ENCODE measurements at regions not wholly inside any gene's neighbourhood (a gene's known extent, or its start where the extent isn't known, plus 50 kb on each side); places are given as distances from the start of the nearest gene placed in this dataset.

DNA sequence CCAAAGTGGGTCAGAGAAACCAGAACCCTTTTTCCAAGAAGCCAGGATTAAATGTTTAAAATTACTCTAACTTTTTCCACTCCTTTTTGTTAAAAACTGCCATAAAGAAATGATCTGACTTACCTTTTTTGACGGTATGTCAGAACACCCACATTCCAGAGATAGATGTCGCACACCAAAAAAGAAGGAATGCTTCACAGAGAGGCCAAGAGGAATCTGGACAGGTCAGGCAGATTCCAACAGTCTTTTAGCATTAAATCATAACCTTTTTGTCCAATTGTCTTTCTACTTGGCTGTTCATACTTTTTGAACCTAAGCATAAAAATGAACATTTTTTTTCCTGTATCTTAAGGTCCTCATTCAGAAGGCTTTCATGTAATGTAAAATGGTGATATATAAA, 846.9 kb downstream of the NSUN3 start:
- H3K36me3 ChIP-seq (ENCODE audit: control insufficient read depth in 2 of 2, extremely low read depth in 1 of 2, insufficient read depth in 2 of 2, low read length in 2 of 2), result no peaks in the 10 kb centered on the region
- no peak overlapping the region for H2AFZ ChIP-seq (ENCODE audit: control insufficient read depth, low read length)
- DNase-seq (ENCODE audit: low read depth, low spot score) (no peak), FAIRE-seq (no peak)
- H4K20me1 ChIP-seq (ENCODE audit: control insufficient read depth, extremely low read depth, insufficient read depth, low read length), result no peaks in the 10 kb centered on the region
- no peaks in the 10 kb centered on the region for H3K4me1 ChIP-seq (ENCODE audit: control insufficient read depth, extremely low read depth, insufficient read depth, low read length)
- TF ChIP-seq EZH2 (IDR thresholded peaks at IDR 0.05; ENCODE audit: low read length), result no peak
- TF ChIP-seq, protein P1, sequence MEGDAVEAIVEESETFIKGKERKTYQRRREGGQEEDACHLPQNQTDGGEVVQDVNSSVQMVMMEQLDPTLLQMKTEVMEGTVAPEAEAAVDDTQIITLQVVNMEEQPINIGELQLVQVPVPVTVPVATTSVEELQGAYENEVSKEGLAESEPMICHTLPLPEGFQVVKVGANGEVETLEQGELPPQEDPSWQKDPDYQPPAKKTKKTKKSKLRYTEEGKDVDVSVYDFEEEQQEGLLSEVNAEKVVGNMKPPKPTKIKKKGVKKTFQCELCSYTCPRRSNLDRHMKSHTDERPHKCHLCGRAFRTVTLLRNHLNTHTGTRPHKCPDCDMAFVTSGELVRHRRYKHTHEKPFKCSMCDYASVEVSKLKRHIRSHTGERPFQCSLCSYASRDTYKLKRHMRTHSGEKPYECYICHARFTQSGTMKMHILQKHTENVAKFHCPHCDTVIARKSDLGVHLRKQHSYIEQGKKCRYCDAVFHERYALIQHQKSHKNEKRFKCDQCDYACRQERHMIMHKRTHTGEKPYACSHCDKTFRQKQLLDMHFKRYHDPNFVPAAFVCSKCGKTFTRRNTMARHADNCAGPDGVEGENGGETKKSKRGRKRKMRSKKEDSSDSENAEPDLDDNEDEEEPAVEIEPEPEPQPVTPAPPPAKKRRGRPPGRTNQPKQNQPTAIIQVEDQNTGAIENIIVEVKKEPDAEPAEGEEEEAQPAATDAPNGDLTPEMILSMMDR (optimal IDR thresholded peaks at IDR 0.05 in 1 of 3, IDR thresholded peaks at IDR 0.05 in 1 of 3, conservative IDR thresholded peaks at IDR 0.05 in 1 of 3; ENCODE audit: extremely low read depth in 1 of 3, insufficient read depth in 2 of 3, low read length in 3 of 3), result no peak
- dilution Hi-C loops (cut with MboI; ENCODE audit: extremely low pct_ligation_motif_present, low sequenced_read_pairs), result no loop called here
- no peaks in the 10 kb centered on the region for H3K9me3 ChIP-seq (ENCODE audit: control insufficient read depth, low read depth, low read length)
- no peak overlapping the region for H3K4me2 ChIP-seq (ENCODE audit: control insufficient read depth, extremely low read depth, insufficient read depth, low read depth, low read length)
- H3K27me3 ChIP-seq (ENCODE audit: control insufficient read depth, extremely low read depth, insufficient read depth, low read length), result no peaks in the 10 kb centered on the region
- no peaks in the 10 kb centered on the region for H3K79me2 ChIP-seq (ENCODE audit: control insufficient read depth, insufficient read depth, low read length)
- no peak overlapping the region for H3K27ac ChIP-seq (ENCODE audit: control insufficient read depth, insufficient read depth, low read length)
- no peak overlapping the region for H3K9ac ChIP-seq (ENCODE audit: control insufficient read depth, extremely low read depth, insufficient read depth, low read length)
- no peak overlapping the region for H3K4me3 ChIP-seq (ENCODE audit: control insufficient read depth in 2 of 3, extremely low read depth in 1 of 3, insufficient read depth in 2 of 3, low read depth in 1 of 3, low read length in 3 of 3)
- no peaks in the 10 kb centered on the region for H3K9me1 ChIP-seq (ENCODE audit: control insufficient read depth, extremely low read depth, insufficient read depth, low read length)

DNA sequence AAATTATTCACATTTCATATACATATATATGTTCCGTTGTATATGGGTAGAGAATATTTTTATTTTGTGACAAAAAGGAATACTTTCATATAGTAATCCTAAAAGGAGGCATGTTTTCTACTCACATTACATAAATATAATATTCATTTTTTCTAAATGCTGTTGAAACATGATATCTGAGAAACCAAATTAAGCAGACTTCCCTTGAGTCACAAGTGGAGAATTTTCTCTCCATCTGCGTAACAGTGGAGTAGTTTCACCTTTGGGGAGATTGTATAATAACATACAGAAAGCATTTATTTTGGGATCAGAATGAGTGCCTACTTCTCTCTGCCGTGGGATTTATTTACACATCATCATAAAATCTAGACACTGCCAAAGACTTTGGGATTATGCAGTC, 849.8 kb downstream of the NSUN3 start:
- no peak overlapping the region for H3K4me2 ChIP-seq (ENCODE audit: control insufficient read depth, extremely low read depth, insufficient read depth, low read depth, low read length)
- no peaks in the 10 kb centered on the region for H3K79me2 ChIP-seq (ENCODE audit: control insufficient read depth, insufficient read depth, low read length)
- DNase-seq (ENCODE audit: low read depth, low spot score) (no peak), FAIRE-seq (no peak)
- H3K9ac ChIP-seq (ENCODE audit: control insufficient read depth, extremely low read depth, insufficient read depth, low read length), result no peak overlapping the region
- dilution Hi-C loops (cut with MboI; ENCODE audit: extremely low pct_ligation_motif_present, low sequenced_read_pairs), result no loop called here
- H3K9me3 ChIP-seq (ENCODE audit: control insufficient read depth, low read depth, low read length), result no peaks in the 10 kb centered on the region
- no peak overlapping the region for H3K4me3 ChIP-seq (ENCODE audit: control insufficient read depth in 2 of 3, extremely low read depth in 1 of 3, insufficient read depth in 2 of 3, low read depth in 1 of 3, low read length in 3 of 3)
- no peaks in the 10 kb centered on the region for H4K20me1 ChIP-seq (ENCODE audit: control insufficient read depth, extremely low read depth, insufficient read depth, low read length)
- no peaks in the 10 kb centered on the region for H3K27me3 ChIP-seq (ENCODE audit: control insufficient read depth, extremely low read depth, insufficient read depth, low read length)
- H2AFZ ChIP-seq (ENCODE audit: control insufficient read depth, low read length), result no peak overlapping the region
- TF ChIP-seq, protein P1 (optimal IDR thresholded peaks at IDR 0.05 in 1 of 3, IDR thresholded peaks at IDR 0.05 in 1 of 3, conservative IDR thresholded peaks at IDR 0.05 in 1 of 3; ENCODE audit: extremely low read depth in 1 of 3, insufficient read depth in 2 of 3, low read length in 3 of 3), result no peak
- no peak for TF ChIP-seq EZH2 (IDR thresholded peaks at IDR 0.05; ENCODE audit: low read length)
- no peaks in the 10 kb centered on the region for H3K9me1 ChIP-seq (ENCODE audit: control insufficient read depth, extremely low read depth, insufficient read depth, low read length)
- H3K27ac ChIP-seq (ENCODE audit: control insufficient read depth, insufficient read depth, low read length), result no peak overlapping the region
- no peaks in the 10 kb centered on the region for H3K36me3 ChIP-seq (ENCODE audit: control insufficient read depth in 2 of 2, extremely low read depth in 1 of 2, insufficient read depth in 2 of 2, low read length in 2 of 2)
- H3K4me1 ChIP-seq (ENCODE audit: control insufficient read depth, extremely low read depth, insufficient read depth, low read length), result no peaks in the 10 kb centered on the region

Measured in keratinocyte (primary cell).